T-helper 2 cell (primary cell): ENCODE measurements at regions not wholly inside any gene's neighbourhood (a gene's known extent, or its start where the extent isn't known, plus 50 kb on each side); places are given as distances from the start of the nearest gene placed in this dataset.
"Not testable (repeated sequence)": the region's sequence is repeated elsewhere in the genome, so short reads cannot be mapped to it uniquely, and the experiment has no call there.

Experiments used
- DNase-seq, 5 experiments: peaks; one replicate each; pipeline versions ENCODE4 v3.0.0 to v3.0.0-alpha.2; 2012 to 2022

DNA sequence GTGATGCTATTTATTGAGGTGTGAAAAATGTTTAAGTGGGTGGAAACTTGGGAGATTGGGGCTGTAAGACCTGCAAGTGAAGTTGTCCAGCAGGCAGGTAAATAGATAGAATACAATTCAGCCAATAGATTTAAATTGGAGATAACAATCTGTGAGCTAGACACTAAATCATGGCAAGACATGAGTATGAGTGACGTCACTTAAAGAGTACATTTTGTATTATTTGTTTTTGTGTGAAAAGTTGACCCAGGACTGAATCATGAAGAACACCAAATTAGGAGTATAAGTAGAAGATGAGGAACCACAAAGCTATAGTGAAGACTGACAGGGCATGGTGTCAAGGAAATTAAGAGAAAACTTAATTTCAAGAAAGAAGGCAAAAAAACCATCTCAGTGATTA is 249.1 kb upstream of the SEMA3C start:
- no peak for DNase-seq

- no peak for DNase-seq
Observed at GRCh38 chr7:81165070-81165469, 246.2 kb upstream of the SEMA3C start.

DNA sequence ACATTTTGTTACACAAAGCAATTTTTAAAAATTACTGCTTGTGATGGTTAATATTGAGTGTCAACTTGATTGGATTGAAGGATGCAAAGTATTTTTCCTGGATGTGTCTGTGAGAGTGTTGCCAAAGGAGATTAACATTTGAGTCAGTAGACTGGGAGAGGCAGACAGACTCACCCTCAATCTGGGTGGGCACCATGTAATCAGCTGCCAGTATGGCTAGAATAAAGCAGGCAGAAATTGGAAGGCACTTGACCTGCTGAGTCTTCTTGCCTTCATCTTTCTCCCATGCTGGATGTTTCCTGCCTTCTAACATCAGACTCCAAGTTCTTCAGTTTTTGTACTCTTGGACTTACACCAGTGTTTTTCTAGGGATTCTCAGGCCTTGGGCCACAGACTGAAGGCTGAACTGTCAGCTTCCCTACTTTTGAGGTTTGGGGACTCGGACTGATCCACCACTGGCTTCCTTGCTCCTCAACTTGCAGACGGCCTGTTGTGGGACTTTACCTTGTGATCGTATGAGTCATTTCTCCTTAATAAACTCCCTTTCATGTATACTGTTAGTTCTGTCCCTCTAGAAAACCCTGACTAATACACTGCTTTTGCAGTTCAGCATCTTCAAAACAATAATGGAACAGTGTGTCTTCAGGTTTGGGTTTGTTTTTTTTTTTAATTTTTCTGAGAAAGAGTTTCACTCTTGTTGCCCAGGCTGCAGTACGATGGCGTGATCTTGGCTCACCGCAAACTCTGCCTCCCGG is 244.1 kb upstream of the SEMA3C start:
- DNase-seq, result no peak

DNA sequence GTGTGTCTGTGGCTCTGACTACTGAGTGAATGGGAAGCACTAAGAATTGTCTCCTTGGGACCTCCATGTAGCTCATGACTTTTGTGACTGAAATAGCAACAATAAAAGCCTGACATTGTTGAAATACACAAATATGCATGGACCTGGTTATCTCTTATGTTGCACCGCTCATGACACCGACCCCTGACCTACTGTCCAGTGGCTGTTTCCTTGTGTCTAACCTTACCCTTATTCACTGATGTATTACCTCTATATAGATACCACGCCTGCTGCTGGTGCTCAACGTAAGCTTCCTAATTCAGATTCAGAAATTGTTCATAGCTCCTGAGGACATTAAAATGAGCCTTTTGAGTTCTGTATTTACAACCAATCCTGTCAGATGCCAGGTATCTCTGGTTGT is 243.4 kb upstream of the SEMA3C start:
- no peak for DNase-seq

- DNase-seq, result no peak
Observed at GRCh38 chr7:81161451-81162075, 242.7 kb upstream of the SEMA3C start.

GRCh38 chr7:81159402-81159801 is 240.6 kb upstream of the SEMA3C start:
- DNase-seq, result no peak

DNA sequence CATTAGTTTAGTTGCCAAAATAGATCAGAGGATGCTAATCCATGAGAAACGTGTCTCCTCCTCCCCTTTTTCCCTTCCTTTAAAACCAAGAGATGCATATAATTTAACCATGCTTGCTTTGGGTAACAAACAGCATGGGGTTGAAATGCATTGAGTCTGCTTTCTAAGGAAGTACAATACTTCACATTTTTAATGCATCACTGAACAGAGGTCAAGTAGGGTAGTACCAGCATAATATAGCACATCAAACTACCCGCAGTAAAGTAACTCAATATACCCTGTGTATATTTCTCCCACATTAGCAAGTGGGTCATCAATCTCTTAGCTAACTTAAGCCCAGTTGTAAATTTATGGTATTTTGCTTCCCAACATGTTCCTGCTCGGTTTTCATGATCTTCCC is 239.3 kb upstream of the SEMA3C start:
- DNase-seq, result no peak

- no peak for DNase-seq
Observed at GRCh38 chr7:81155654-81156373, 237.0 kb upstream of the SEMA3C start.

DNA sequence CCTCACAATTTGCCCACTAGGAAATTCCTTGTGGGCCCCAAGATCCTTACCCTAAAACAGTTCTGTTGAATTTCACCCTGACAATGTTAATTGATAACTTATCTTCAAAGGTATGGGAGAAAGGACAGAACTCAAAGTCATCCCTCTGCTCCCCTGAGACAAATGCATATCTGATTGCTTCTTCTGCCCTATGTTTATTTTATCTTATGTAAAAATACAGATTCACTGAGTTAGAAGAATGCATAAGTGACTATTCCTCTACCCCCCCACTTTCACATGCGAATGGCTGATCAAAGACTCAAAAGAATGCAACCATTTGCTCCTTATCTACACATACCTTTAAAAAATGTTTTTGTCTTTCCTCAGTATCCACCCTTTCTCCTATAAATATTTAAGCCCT is 235.7 kb upstream of the SEMA3C start:
- DNase-seq, result no peak

GRCh38 chr7:81152925-81153324 is 234.1 kb upstream of the SEMA3C start:
- DNase-seq, result not testable (repeated sequence)

GRCh38 chr7:81150951-81151361 is 232.1 kb upstream of the SEMA3C start:
- no peak for DNase-seq

DNA sequence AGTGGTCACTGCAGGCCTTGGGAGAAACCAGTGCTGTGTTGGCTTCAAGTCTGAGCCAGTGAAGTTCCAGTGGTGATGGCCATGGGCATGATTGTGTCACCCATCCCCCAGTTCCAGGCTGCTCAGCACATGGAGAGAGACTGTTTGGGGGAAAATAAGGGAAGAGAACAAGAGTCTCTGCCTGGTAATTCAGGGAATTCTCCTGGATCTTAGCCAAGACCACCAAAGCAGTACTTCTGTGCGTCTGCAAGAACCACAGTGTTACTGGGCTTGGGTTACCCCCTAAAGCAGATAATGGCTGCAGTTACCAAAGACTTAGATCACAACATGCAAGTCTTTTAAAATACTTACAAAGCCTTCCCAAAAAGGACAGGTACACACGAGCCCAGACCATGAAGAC is 225.0 kb upstream of the SEMA3C start:
- no peak for DNase-seq

DNA sequence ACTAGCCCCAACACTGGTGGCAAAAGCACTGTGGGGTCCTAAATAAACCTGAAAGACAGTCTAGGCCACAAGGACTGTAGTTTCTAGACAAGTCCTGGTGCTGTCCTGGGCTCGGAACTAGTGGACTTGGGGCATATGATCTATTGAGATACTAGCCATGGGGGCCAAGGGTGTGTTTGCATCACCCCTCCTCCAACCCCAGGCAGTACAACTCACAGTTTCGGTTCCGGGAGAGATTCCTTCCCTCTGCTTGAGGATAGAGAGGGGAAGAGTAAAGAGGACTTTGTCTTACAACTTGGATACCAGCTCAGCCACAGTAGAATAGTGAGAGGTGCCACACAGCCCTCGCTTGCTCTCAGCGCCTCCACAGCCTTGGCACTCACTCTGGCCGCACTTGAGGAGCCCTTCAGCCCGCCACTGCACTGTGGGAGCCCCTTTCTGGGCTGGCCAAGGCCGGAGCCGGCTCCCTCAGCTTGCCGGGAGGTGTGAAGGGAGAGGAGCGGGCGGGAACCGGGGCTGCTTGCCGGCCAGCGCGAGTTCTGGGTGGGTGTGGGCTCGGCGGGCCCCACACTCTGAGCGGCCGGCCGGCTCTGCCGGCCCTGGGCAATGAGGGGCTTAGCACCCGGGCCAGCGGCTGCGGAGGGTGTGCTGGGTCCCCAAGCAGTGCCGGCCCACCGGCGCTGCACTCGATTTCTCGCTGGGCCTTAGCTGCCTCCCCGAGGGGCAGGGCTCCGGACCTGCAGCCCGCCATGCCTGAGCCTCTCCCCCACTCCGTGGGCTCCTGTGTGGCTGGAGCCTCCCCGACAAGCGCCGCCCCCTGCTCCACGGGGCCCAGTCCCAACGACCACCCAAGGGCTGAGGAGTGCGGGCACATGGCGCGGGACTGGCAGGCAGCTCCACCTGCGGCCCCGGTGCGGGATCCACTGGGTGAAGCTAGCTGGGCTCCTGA is 222.7 kb upstream of the SEMA3C start:
- DNase-seq, result not testable (repeated sequence)

- no peak for DNase-seq
Observed at GRCh38 chr7:81140775-81141174, 221.9 kb upstream of the SEMA3C start.

GRCh38 chr7:81140252-81140651 is 221.4 kb upstream of the SEMA3C start:
- DNase-seq, result no peak

DNA sequence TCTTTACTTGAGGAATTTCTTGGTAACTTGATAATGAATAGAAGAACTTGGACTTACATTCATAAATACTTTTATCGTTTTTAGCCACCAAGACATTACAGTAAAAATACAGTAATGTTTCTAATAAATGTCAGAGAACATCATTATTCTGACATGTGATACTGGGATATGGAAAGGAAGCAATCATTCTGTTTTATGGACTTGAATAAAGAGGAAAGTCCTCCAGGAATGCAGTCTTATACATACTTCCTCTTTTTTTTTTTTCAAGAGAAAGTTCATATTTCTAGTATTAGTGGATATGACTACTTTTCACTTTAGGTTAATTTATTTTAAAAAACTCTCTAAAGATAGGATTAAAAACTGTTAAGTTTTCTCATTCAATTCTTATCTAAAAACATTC is 220.0 kb upstream of the SEMA3C start:
- DNase-seq, result no peak

DNA sequence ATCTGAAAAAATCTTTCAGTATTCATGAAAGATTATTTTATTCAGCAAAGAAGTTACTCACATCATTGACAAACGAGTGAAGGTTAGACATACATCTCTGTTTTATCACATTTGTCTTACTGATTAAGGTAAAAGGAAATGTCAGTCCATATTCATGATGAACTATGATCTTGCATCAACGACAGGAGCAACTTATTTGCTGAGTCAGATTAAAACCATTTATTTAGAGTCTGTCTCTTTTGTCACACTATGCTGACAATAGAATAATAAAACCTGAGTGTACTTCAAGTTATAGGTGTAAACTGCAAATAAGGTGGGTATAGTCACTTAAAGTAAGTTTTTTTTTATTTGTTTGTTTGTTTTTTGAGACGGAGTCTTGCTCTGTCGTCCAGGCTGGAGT is 216.5 kb upstream of the SEMA3C start:
- DNase-seq, result no peak

DNA sequence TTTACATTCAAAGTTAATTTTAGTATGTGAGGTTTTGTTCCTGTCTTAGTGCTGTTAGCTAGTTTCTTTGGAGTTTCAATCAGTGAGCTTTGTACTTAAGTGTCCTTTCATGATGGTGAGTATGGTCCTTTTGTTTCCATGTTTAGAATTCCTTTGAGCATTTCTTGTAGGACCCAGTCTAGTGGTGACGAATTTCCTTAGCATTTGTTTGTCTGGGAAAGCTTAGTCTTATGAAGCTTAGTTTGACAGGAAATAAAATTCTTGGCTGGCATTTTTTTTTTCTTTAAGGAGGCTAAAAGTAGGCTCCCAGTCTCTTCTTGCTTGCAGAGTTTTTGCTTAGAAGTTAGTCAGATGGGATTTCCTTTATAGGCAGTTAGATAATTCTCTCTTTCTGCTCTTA is 209.2 kb upstream of the SEMA3C start:
- no peak for DNase-seq

- DNase-seq, result no peak
Observed at GRCh38 chr7:81120803-81121202, 202.0 kb upstream of the SEMA3C start.

DNA sequence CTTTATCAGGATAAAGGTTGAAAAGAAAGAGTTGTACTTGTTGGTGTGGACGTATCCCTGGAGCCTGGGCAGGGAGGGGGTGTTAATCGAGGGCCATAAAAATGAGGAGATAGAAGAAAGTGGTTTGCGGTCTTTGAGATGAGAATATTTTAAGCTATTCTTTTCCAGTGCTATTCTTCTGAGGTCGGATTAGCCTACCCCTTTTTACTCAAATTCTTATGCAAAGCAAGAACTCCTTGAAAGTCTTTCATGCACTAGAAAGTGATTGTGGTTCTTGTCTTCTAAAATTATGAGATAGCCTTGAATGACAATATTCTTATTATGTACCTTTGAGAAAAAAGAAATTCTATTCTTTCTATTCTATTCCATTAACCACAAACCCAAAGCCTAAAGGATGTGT is 201.3 kb upstream of the SEMA3C start:
- no peak for DNase-seq

DNA sequence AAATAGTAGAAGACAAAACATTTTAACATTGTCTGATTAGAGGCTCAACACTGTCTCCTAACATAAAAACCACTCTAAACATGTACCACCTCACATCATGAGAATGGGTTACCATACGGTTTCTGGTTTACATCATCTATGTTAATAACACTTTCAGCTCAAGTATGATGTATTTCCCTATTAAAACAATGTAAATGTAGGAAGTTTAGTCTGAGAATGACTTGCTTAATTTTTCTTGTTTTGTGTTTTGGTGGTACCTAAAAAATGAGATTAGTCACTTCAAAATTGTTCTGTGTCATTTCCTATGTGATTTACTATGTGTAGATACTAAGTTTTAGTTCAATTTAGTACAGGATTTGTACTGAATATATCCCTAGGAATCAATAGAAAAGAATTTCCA is 195.8 kb upstream of the SEMA3C start:
- DNase-seq, result no peak

- no peak for DNase-seq
Observed at GRCh38 chr7:81112731-81113130, 193.9 kb upstream of the SEMA3C start.
